ENCODE measurements at regions not wholly inside any gene's neighbourhood (a gene's known extent, or its start where the extent isn't known, plus 50 kb on each side); places are given as distances from the start of the nearest gene placed in this dataset.

DNA sequence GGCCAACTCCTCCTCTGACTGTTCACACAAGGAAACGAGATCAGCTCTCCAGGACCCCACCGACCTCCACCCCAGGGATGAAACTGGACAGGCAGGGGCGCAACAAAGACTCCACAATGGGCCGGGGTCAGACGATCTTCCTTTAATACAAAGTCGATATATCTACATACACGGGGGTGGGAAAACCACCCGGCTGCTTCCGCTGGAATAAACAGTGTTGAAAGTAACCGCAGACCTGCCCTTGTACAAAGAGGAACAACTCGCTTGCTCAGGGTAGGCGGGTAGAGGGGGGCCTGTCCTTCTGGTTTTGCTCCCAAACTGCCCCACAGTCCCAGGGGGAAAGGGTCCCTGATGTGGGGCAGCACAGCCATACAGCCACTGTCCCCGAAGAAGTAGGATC lies 135.2 kb downstream of the PTPRS start:
- TF ChIP-seq POLR2A (IDR thresholded peaks at IDR 0.05): no peak
- TF ChIP-seq, protein P1, sequence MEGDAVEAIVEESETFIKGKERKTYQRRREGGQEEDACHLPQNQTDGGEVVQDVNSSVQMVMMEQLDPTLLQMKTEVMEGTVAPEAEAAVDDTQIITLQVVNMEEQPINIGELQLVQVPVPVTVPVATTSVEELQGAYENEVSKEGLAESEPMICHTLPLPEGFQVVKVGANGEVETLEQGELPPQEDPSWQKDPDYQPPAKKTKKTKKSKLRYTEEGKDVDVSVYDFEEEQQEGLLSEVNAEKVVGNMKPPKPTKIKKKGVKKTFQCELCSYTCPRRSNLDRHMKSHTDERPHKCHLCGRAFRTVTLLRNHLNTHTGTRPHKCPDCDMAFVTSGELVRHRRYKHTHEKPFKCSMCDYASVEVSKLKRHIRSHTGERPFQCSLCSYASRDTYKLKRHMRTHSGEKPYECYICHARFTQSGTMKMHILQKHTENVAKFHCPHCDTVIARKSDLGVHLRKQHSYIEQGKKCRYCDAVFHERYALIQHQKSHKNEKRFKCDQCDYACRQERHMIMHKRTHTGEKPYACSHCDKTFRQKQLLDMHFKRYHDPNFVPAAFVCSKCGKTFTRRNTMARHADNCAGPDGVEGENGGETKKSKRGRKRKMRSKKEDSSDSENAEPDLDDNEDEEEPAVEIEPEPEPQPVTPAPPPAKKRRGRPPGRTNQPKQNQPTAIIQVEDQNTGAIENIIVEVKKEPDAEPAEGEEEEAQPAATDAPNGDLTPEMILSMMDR (IDR thresholded peaks at IDR 0.05): no peak
